EH (cell line): ENCODE measurements at regions not wholly inside any gene's neighbourhood (a gene's known extent, or its start where the extent isn't known, plus 50 kb on each side); places are given as distances from the start of the nearest gene placed in this dataset.
"Not testable (repeated sequence)": the region's sequence is repeated elsewhere in the genome, so short reads cannot be mapped to it uniquely, and the experiment has no call there.

ENCODE experiments used
- DNase-seq: peaks from one replicate; pipeline ENCODE4 v3.0.0-alpha.2; 2015; ENCODE audit warnings: low read depth

DNA sequence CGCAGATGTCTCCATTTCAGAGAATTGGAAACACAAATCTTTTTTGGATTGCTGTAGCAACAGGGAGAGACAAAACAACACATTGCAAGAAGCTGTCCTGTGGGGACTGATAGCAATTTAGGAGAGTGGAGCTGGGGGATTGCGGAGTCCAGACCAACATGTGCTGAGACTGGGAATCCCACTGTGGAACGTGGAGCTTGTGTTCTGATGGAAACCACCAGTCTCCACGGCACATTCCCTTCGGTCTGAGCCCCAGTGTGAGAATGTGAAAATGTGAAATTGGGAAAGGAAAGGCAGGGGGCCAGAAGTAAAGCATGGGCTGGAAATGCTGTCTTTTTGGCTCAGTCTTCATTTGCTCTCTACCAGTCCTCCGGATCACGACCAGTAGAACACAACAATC is 348.8 kb upstream of the TNC start:
- no peak for DNase-seq

GRCh38 chr9:115469841-115470240 is 351.9 kb upstream of the TNC start:
- peak; percentile 18 for DNase-seq

DNA sequence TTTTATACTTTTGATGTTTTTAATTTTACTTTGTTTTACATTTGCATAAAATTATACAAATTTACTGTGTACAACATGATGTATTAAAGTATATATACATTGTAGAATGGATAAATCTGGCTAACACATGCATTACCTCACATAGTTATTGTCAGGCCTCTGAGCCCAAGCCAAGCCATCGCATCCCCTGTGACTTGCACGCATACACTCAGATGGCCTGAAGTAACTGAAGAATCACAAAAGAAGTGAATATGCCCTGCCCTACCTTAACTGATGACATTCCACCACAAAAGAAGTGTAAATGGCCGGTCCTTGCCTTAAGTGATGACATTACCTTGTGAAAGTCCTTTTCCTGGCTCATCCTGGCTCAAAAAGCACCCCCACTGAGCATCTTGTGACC is 355.1 kb upstream of the TNC start:
- not testable (repeated sequence) for DNase-seq

DNA sequence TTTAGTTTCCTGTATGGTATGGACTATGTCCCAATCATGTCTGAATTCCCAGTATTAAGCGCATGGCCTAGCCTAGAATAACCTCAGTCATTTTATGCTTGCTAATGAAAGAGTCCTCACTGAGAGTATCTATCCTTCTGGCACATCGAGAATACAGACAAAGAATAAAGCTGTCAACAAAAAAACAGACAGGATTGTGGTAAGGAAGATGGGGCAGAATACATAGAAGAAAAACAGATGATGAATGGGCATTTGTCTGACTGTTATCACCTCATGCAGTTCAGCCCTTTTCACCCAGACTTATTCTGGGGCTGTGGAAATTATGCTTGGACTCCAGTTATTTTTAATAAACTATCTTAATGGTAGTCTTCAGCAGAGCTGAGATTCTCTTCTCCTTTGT is 363.8 kb upstream of the TNC start:
- no peak for DNase-seq

GRCh38 chr9:115482747-115483146 is 364.8 kb upstream of the TNC start:
- DNase-seq = no peak

DNA sequence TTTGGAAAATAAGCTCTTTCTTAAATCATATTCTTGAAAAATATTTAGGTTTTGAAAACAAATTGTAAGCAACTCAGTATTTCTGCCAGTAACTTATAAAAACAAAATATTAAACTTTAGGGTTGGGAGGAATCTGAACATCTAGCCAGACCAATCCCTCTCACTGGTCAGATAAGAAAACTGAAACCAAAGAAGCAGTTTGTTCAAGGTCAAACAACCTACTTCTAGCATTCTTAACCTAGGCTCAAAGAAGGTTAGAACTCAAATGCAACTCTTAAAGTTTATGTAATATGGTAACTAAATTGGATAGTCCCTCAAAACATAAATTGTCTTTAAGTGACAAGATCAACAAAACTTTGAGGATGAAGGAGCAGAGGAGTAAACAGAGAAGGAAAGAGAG is 374.9 kb upstream of the TNC start:
- no peak for DNase-seq

- peak; percentile 65 for DNase-seq
Measured at GRCh38 chr9:115494393-115494792, 376.4 kb upstream of the TNC start.

DNA sequence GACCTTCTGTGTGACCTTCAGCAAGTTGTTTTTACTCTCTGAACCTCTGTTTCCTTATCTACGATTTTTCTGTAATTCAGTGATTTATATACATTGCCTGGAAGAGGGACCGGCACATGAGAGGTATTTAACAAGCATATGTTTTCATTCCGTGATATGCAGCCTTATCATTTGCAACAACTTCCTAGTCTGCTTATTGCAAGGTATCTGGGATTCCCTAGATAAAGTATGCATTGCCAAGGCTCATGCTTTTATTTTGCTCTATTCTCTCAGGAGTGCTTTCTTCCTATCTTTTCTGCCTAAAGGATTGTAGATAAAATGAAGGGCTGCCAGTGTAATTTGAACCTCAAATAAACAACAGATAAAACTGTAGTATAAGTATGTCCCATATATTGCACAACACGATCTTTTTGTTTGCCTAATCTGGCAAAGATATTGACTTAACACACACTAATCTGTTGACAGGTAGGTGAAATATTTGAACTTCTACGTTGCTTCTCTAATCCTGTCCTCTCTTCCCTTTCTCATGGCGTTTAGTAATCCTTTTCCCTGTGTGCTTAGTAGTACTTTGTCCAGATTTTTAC is 377.2 kb upstream of the TNC start:
- no peak for DNase-seq

DNA sequence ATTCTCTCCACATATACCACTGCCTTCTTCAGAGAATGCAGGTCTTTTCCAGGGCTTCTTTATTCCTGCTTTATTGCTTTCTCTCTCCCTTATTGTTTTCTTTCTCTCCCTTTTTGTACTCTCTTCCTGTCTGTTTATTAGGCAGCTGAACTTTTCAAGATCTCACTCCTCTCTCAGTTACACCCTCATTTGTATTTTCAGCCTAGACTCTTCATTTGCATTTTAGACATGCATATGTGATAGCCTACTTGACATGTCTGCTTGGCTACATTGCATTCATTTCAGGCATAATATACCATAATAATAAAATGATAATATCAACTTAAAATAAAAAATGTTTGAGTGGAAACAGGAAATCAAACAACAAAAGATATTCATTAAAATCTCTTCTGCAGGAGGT is 377.9 kb upstream of the TNC start:
- no peak for DNase-seq

DNA sequence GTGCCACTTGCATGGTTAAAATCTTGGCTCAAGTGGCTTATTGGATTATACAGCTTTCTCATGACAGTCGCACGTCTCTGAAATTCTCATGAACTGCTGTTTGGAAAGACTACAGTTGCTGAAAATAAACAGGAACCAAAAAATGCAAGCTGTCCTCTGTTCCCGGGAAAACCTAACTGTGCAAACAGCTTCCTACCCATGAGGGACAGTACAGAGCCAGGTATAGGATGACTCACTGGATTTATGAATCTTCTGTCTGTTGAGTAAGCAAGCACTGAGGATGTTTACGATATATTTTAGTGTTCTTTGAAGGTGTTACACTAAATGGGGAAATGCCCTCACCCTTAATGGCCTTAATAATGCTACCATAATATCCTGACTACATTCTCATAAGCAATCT is 380.3 kb upstream of the TNC start:
- DNase-seq = no peak

GRCh38 chr9:115507148-115507547 is 389.2 kb upstream of the TNC start:
- DNase-seq = no peak

DNA sequence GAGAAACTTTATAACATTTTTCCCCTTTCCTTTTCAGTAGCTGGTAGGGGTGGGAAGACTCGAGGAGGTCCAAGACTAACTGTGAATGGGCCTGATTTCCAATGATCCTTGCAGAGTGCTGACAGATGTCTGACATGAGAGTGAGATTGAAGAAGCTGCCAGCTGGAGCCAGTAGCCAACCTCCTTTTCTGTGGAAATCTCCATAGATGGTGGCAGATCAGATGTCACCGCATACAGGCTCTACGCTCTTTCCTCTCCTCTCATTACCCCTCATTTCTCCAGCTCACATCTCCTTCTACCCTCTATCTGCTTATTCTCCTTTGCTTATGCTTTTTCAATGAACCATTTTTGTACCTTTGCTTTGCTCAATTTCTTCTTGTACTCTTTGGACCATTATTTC is 395.2 kb upstream of the TNC start:
- DNase-seq = no peak

- DNase-seq = no peak
Measured at GRCh38 chr9:115514454-115514853, 396.5 kb upstream of the TNC start.

GRCh38 chr9:115517335-115518075 is 399.5 kb upstream of the TNC start:
- peak; percentile 89 for DNase-seq

DNA sequence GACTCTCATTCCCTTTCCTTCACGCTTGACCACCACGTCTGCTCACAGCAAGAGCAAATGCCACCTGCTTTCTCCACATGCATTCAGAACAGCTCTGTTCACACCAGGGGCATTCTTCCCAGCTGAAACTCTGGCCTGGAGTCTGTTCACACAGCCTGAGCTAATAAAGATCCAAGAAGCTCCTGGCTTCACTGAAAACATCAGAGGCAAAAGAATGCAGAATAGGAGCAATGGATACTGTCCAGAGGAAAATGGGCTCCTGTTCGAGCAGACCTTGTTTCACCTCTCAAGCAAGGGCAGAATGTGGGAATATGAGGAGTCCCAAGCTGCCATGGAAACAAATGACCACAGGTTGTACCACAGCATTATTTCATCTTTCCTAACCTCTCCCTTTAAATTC is 402.7 kb upstream of the TNC start:
- DNase-seq = no peak

DNA sequence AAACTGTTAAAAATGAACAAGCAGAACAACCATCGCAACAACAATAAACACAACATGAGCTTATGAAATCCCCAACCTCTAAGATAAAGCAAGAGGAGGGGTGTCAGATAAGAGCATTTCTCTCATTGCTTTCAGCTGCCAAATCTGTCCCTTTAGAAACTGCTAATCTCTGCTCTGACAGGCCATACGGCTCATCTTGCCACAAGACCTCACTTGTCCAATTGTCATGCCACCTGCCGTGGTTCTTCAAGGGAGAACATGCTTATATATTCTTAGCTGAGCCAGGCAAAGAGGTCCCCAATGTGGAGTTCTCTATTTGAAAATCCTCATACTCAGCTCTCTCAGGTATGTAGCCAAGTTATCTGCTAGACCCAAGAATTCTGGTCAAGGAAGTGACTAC is 405.0 kb upstream of the TNC start:
- DNase-seq = no peak

- peak; percentile 78 for DNase-seq
Measured at GRCh38 chr9:115524453-115525059, 406.6 kb upstream of the TNC start.

GRCh38 chr9:115525111-115526058 is 407.4 kb upstream of the TNC start:
- no peak for DNase-seq

DNA sequence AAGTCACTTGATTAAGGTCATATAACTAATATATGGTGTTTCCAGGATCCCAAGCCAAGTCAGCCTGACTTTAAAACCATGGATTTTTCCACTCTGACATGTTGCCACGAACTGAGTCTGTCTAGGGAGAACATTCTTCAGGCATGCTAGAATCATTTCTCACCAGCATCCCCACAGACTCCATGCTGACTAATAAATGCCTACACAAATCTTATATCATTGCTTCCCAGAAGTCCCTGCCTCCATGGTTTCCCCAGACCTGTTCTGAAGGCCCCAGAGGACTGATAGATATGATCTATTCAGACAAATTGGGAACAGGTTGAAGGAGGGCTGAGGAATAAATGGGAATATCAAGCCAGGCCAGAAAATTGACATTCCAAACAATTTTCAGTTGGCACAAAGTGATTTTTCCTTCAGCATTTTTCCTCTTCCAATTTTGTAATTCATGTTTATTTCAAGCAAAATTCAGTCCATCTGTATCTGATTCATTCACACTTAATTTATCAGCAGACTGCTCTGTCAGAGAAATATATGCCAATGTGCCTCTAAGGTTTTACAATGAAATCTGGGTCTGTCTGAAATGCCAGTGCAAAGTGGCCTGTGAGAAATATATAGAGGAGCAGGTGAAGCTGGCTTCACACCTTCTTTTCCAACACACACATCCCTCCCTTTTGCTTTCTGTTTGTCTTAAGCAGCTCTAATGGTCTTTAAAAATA is 413.6 kb upstream of the TNC start:
- DNase-seq = peak; percentile 92

DNA sequence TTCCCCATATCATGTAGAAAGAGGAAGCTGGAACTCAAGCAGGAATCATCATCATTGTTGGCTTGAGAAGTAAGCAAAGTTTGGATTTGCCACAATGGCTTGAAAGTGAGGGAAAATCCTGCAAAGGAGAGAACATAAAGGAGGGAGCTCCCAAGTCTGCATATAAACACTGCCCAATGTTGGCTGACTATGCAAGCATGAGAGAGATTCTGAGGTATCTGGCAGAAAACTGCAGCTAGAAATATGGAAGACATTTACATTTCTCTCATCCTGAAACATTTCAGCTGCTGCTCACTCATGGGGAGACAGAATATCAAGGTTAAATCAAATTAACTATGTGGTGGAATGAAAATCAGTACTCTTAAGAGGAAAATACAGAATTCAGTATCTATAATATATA is 415.6 kb upstream of the TNC start:
- no peak for DNase-seq

- DNase-seq = peak; percentile 30
Measured at GRCh38 chr9:115540091-115540490, 422.1 kb upstream of the TNC start.

GRCh38 chr9:115543511-115543910 is 425.6 kb upstream of the TNC start:
- no peak for DNase-seq
